B cell (primary cell): ENCODE measurements at regions not wholly inside any gene's neighbourhood (a gene's known extent, or its start where the extent isn't known, plus 50 kb on each side); places are given as distances from the start of the nearest gene placed in this dataset.
"Not testable (repeated sequence)": the region's sequence is repeated elsewhere in the genome, so short reads cannot be mapped to it uniquely, and the experiment has no call there.

ENCODE experiments used
- ATAC-seq: fragments of 200-7000 bp; cut with Tn5 transposase; one replicate; pipeline ENCODE4 v1.10.0; 2021; ENCODE audit warnings: low read depth, mild to moderate bottlenecking, moderate number of reproducible peaks, moderate library complexity
- CTCF ChIA-PET: fragments of 350-600 bp; sonication (Branson Sonifier 250); formaldehyde crosslinking; loops from one replicate; lab custom pipeline; 2021; ENCODE audit warnings: antibody characterized with exemption, inconsistent platforms; lab: Charles Lee
- POLR2A ChIA-PET: fragments of 350-600 bp; sonication (Branson Sonifier 250); formaldehyde crosslinking; loops from one replicate; lab custom pipeline; 2021; ENCODE audit warnings: antibody characterized with exemption; lab: Charles Lee
- DNase-seq: peaks from one replicate; pipeline ENCODE4 v3.0.0; 2013
- H2AFZ ChIP-seq: 2 replicates; pipeline ENCODE4 v1.6.1; 2012; ENCODE audit warnings: mild to moderate bottlenecking, low read depth, low read length; ENCODE audit not compliant: insufficient read depth, poor library complexity, severe bottlenecking
- H3K27ac ChIP-seq, 2 donors: 1 replicate in 1 of 2; 2 replicates in 1 of 2; pipeline ENCODE4 v1.5.1; 2012 to 2013; ENCODE audit warnings: low read length in 2 of 2, mild to moderate bottlenecking in 2 of 2, moderate library complexity in 1 of 2
- H3K27me3 ChIP-seq, 4 experiments: fragments of 200-600 bp in 1 of 4; sonication (generic) in 1 of 4; replicated peaks in 1 of 4; 1 replicate in 2 of 4; 2 replicates in 2 of 4; pipeline versions ENCODE4 v1.6.1 to v1.7.0; 2013 to 2016; ENCODE audit warnings: low read length in 3 of 4, mild to moderate bottlenecking in 2 of 4, mixed read lengths in 1 of 4, moderate library complexity in 1 of 4; ENCODE audit not compliant: insufficient read depth in 4 of 4, control insufficient read depth in 3 of 4; ENCODE audit errors: control extremely low read depth in 1 of 4
- H3K36me3 ChIP-seq, 2 experiments: replicated peaks in 1 of 2; 1 replicate in 1 of 2; 2 replicates in 1 of 2; pipeline versions ENCODE4 v1.6.1 to v1.7.1; 2013; ENCODE audit warnings: low read length in 1 of 2; ENCODE audit not compliant: insufficient read depth in 2 of 2, control insufficient read depth in 1 of 2; ENCODE audit errors: control extremely low read depth in 1 of 2, extremely low read depth in 1 of 2
- H3K4me1 ChIP-seq, 2 donors: fragments of 200-600 bp in 1 of 2; sonication (generic) in 1 of 2; 1 replicate in 1 of 2; 2 replicates in 1 of 2; pipeline versions ENCODE4 v1.5.1 to v1.6.1; 2013 to 2017; ENCODE audit warnings: low read length in 2 of 2; ENCODE audit not compliant: control insufficient read depth in 2 of 2, insufficient read depth in 2 of 2
- H3K4me2 ChIP-seq: replicated peaks from 2 replicates; pipeline ENCODE3; 2012; ENCODE audit warnings: mild to moderate bottlenecking, low read depth, low read length; ENCODE audit not compliant: poor library complexity, severe bottlenecking
- H3K4me3 ChIP-seq, 5 experiments: fragments of 200-600 bp in 1 of 5; sonication (generic) in 1 of 5; 1 replicate in 3 of 5; 2 replicates in 2 of 5; pipeline versions ENCODE4 v1.5.1 to v1.7.0; 2011 to 2016; ENCODE audit warnings: low read length in 4 of 5, mild to moderate bottlenecking in 4 of 5, low read depth in 2 of 5, control low read depth in 1 of 5, moderate library complexity in 1 of 5; ENCODE audit not compliant: insufficient read depth in 1 of 5; ENCODE audit errors: control extremely low read depth in 1 of 5, extremely low read depth in 1 of 5
- H3K79me2 ChIP-seq: fragments of 200-600 bp; sonication (generic); one replicate; pipeline ENCODE4 v1.6.0; 2016; ENCODE audit warnings: low read length; ENCODE audit not compliant: control insufficient read depth, insufficient read depth
- H3K9ac ChIP-seq: fragments of 200-600 bp; sonication (generic); 2 replicates; pipeline ENCODE4 v1.6.1; 2017; ENCODE audit warnings: mild to moderate bottlenecking, low read length, moderate library complexity
- H3K9me3 ChIP-seq, 3 donors: one replicate each; pipeline versions ENCODE4 v1.6.1 to v1.7.1; 2013; ENCODE audit warnings: low read length in 2 of 3; ENCODE audit not compliant: control insufficient read depth in 2 of 3, insufficient read depth in 1 of 3; ENCODE audit errors: control extremely low read depth in 1 of 3
- H4K20me1 ChIP-seq: 2 replicates; pipeline ENCODE4 v1.6.0; 2012; ENCODE audit warnings: mild to moderate bottlenecking, low read length; ENCODE audit not compliant: insufficient read depth, control insufficient read depth, poor library complexity, severe bottlenecking
- H3K27ac Mint-ChIP-seq: one replicate; pipeline ENCODE4 v1.8.0; 2021; ENCODE audit warnings: mixed read lengths
- H3K27me3 Mint-ChIP-seq: one replicate; pipeline ENCODE4 v1.8.0; 2021; ENCODE audit warnings: mixed read lengths
- H3K4me1 Mint-ChIP-seq: one replicate; pipeline ENCODE4 v1.8.0; 2021; ENCODE audit warnings: mixed read lengths
- H3K4me3 Mint-ChIP-seq: one replicate; pipeline ENCODE4 v1.8.0; 2021; ENCODE audit warnings: mixed read lengths
- H3K9me3 Mint-ChIP-seq: one replicate; pipeline ENCODE4 v1.8.0; 2022; ENCODE audit warnings: mixed read lengths; ENCODE audit not compliant: insufficient read depth
- WGBS: methylation state at CpG from one replicate; pipeline ENCODE4 v1.1.5; 2013; ENCODE audit warnings: missing lambda C conversion rate; ENCODE audit not compliant: insufficient coverage; 5-methylcytosine and 5-hydroxymethylcytosine counted together
- intact Hi-C: fragments of 100-400 bp; cut with micrococcal nuclease; formaldehyde crosslinking; loops from one replicate; pipeline ENCODE4 v1.10.0; 2022

DNA sequence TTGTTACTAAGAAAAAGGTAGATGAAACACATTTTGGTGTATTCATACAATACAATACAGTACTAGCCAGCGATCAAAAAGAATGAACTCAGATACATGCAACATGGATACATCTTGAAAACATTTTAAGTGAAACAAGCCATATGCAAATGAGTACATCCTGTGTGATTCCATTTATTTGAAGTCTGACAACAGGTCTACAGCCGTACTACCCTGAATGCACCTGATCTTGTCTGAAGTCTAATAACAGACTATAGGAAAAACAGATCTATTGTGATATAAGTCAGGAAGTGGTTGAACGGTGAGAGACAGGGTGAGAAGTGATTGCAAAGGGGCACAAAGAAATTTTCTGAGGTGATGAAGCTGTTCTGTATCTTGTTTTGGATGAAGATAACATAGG is 146.9 kb downstream of the NBPF8 start:
- H3K4me3 ChIP-seq, ATAC-seq, H3K27me3 Mint-ChIP-seq, H3K9me3 ChIP-seq, H2AFZ ChIP-seq, H3K4me3 Mint-ChIP-seq, H3K9me3 Mint-ChIP-seq, H3K27ac Mint-ChIP-seq, H3K27ac ChIP-seq, H4K20me1 ChIP-seq, H3K4me2 ChIP-seq, intact Hi-C loops, H3K79me2 ChIP-seq, CTCF ChIA-PET, DNase-seq, H3K27me3 ChIP-seq, H3K4me1 ChIP-seq, H3K9ac ChIP-seq, H3K36me3 ChIP-seq, POLR2A ChIA-PET: not testable (repeated sequence)
- peaks cover 11% of the 10 kb centered on the region for H3K4me1 Mint-ChIP-seq
- no CpG with 5 or more reads among the region's 3 CpGs for WGBS

DNA sequence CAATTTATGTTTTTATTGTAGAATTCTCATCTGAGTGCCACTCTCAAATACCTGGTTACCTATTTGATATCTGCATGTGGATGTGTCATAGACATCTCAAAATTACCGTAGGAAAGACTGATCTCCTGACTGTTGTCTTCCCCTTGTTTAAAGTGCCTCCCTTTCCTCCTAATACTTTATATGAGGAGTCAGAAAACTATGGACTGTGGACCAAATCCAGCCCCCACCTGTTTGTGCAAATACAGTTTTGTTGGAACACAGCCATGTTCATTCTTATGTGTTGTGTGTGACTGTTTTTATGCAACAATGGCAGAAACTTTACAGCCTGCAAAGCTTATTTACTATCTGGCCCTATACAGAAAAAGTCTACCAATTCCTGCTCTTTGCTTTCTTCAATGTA is 150.6 kb downstream of the NBPF8 start:
- not testable (repeated sequence) for H3K4me3 Mint-ChIP-seq, H3K4me1 Mint-ChIP-seq, ATAC-seq

DNA sequence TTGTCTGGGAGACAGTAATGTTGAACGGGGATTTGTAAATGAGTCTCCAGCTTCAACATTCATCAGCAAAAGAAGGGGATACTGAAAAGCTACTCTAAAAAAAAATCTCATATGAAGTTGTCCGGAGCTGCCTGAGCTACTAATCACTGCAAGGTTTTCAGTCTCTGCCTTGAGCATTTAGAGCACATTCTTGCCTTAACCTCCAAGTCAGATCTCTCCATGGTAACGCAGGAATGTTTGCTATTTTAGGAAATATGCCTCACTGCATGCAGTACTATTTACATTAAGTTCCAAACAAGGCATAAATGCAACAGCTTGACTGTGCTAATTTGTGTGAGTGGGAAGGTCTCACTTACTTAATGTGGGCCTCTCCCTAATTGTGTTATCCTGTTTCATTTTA is 152.8 kb downstream of the NBPF8 start:
- H3K4me3 ChIP-seq, DNase-seq, H3K27me3 Mint-ChIP-seq, H3K4me1 ChIP-seq, H3K36me3 ChIP-seq, H3K27ac Mint-ChIP-seq, H3K4me2 ChIP-seq, ATAC-seq, H2AFZ ChIP-seq, H3K9me3 ChIP-seq, intact Hi-C loops, H3K9me3 Mint-ChIP-seq, POLR2A ChIA-PET, H3K4me1 Mint-ChIP-seq, H3K27me3 ChIP-seq, H3K4me3 Mint-ChIP-seq, H3K79me2 ChIP-seq, H3K27ac ChIP-seq, H4K20me1 ChIP-seq, H3K9ac ChIP-seq, CTCF ChIA-PET: not testable (repeated sequence)
- WGBS: no CpG with 5 or more reads among the region's 3 CpGs

More for the DNA sequence above, 150.6 kb downstream of the NBPF8 start:
- CTCF ChIA-PET, H3K9ac ChIP-seq, H3K9me3 Mint-ChIP-seq, H2AFZ ChIP-seq, H3K27me3 ChIP-seq, H3K4me3 ChIP-seq, H3K9me3 ChIP-seq, H3K4me2 ChIP-seq, H3K36me3 ChIP-seq, POLR2A ChIA-PET, intact Hi-C loops, H3K4me1 ChIP-seq, H3K79me2 ChIP-seq, H3K27ac ChIP-seq, H3K27ac Mint-ChIP-seq, DNase-seq, H3K27me3 Mint-ChIP-seq, H4K20me1 ChIP-seq: not testable (repeated sequence)
- WGBS: no CpG with 5 or more reads among the region's 1 CpG

DNA sequence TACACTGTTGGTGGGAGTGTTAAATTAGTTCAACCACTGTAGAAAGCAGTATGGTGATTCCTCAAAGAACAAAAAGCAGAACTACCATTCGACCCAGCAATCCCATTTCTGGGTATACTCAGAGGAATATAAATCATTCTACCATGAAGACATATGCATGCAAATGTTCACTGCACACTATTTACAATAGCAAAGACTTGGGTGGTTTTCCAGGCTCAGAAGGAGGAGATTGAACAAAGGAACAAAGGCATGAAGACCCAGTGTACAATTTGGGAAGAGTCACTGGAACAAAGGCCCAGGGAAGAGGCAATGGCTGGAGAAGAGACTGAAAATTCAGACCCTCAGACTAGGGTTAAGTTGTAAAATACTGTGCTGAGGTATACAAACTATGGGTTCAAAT is 148.5 kb upstream of the NBPF26 start:
- ATAC-seq, POLR2A ChIA-PET, H3K27ac Mint-ChIP-seq, H3K4me3 Mint-ChIP-seq, H3K9ac ChIP-seq, H3K4me2 ChIP-seq, H2AFZ ChIP-seq, H3K4me1 Mint-ChIP-seq, H3K79me2 ChIP-seq, H3K27me3 Mint-ChIP-seq, DNase-seq, H3K4me3 ChIP-seq, H3K4me1 ChIP-seq, H3K27ac ChIP-seq, intact Hi-C loops, H3K36me3 ChIP-seq, CTCF ChIA-PET, H4K20me1 ChIP-seq, H3K9me3 Mint-ChIP-seq, H3K27me3 ChIP-seq, H3K9me3 ChIP-seq: not testable (repeated sequence)
- no CpG with 5 or more reads among the region's 1 CpG for WGBS
